Prostate gland (tissue), 2 donors: ENCODE measurements at regions not wholly inside any gene's neighbourhood (a gene's known extent, or its start where the extent isn't known, plus 50 kb on each side); places are given as distances from the start of the nearest gene placed in this dataset.

Experiments
- DNase-seq: peaks from one replicate; pipeline ENCODE4 v3.0.0-alpha.2; 2019; ENCODE audit warnings: low spot score
- H3K27ac ChIP-seq, 2 donors: fragments of 200-600 bp; sonication (generic); 2 replicates each; pipeline ENCODE4 v1.5.1; 2017 to 2019
- H3K27me3 ChIP-seq: fragments of 200-600 bp; sonication (generic); replicated peaks from 2 replicates; pipeline ENCODE4 v1.5.1; 2019; ENCODE audit not compliant: insufficient read depth
- H3K36me3 ChIP-seq, 2 donors: fragments of 200-600 bp; sonication (generic); 1 replicate in 1 of 2; 2 replicates in 1 of 2; pipeline versions ENCODE4 v1.5.1 to v1.8.1; 2017 to 2019
- H3K4me1 ChIP-seq: fragments of 200-600 bp; sonication (generic); replicated peaks from 2 replicates; pipeline ENCODE4 v1.5.1; 2019
- H3K4me3 ChIP-seq, 2 donors: fragments of 200-600 bp; sonication (generic); 2 replicates each; pipeline ENCODE4 v1.5.1; 2017 to 2019
- H3K9me3 ChIP-seq: fragments of 200-600 bp; sonication (generic); 2 replicates; pipeline ENCODE4 v1.5.1; 2017
- CTCF ChIP-seq, 4 experiments: fragments of 200-600 bp in 2 of 4; fragments of 450-650 bp in 2 of 4; sonication (generic) in 2 of 4; IDR thresholded peaks; 1 replicate in 3 of 4; 2 replicates in 1 of 4; pipeline ENCODE4 v1.5.1; 2016 to 2019; ENCODE audit warnings: antibody characterized with exemption in 4 of 4, mild to moderate bottlenecking in 2 of 4, moderate library complexity in 2 of 4
- POLR2A ChIP-seq: fragments of 450-650 bp; IDR thresholded peaks from one replicate; pipeline ENCODE4 v1.6.1; 2016; ENCODE audit warnings: antibody characterized with exemption, mild to moderate bottlenecking
- POLR2AphosphoS5 ChIP-seq: sonication (generic); formaldehyde crosslinking; IDR thresholded peaks from one replicate; pipeline ENCODE4 v1.6.1; 2017; ENCODE audit warnings: antibody characterized with exemption
- WGBS: methylation state at CpG from one replicate; pipeline ENCODE4 v1.1.5; 2018; 5-methylcytosine and 5-hydroxymethylcytosine counted together
- intact Hi-C: fragments of 100-400 bp; cut with DNase I; formaldehyde crosslinking; loops from one replicate; pipeline ENCODE4 v1.14.2; 2022

GRCh38 chr2:78644854-78645253 is 380.6 kb upstream of the REG3G start:
- WGBS = 88% methylated on average over 1 of the region's 1 CpG
- DNase-seq = no peak
- TF ChIP-seq POLR2A (no peak), POLR2AphosphoS5 (no peak), CTCF (IDR thresholded peaks at IDR 0.05) (no peak)
- no peaks in the 10 kb centered on the region for H3K4me1 ChIP-seq
- intact Hi-C loops = no loop called here
- H3K4me3 ChIP-seq = no peak overlapping the region
- H3K9me3 ChIP-seq = no peaks in the 10 kb centered on the region
- no peaks in the 10 kb centered on the region for H3K27me3 ChIP-seq
- H3K27ac ChIP-seq = no peak overlapping the region
- H3K36me3 ChIP-seq = no peaks in the 10 kb centered on the region

- TF ChIP-seq CTCF (IDR thresholded peaks at IDR 0.05) (no peak), POLR2A (no peak), POLR2AphosphoS5 (no peak)
- Histone ChIP-seq H3K27ac (no peak overlapping the region), H3K27me3 (no peaks in the 10 kb centered on the region), H3K36me3 (no peaks in the 10 kb centered on the region), H3K9me3 (no peaks in the 10 kb centered on the region), H3K4me3 (no peak overlapping the region), H3K4me1 (no peaks in the 10 kb centered on the region)
- intact Hi-C loops = no loop called here
- no peak for DNase-seq
- WGBS = 52% methylated on average over 5 of the region's 5 CpGs
Observed at GRCh38 chr2:78646533-78647364, 378.8 kb upstream of the REG3G start.

GRCh38 chr2:78648558-78648957 is 376.9 kb upstream of the REG3G start:
- no peak for DNase-seq
- Histone ChIP-seq H3K9me3 (no peaks in the 10 kb centered on the region), H3K4me3 (no peak overlapping the region), H3K4me1 (no peaks in the 10 kb centered on the region), H3K27me3 (no peaks in the 10 kb centered on the region), H3K27ac (no peak overlapping the region), H3K36me3 (no peaks in the 10 kb centered on the region)
- intact Hi-C loops = no loop called here
- WGBS = 78% methylated on average over 1 of the region's 1 CpG
- TF ChIP-seq POLR2AphosphoS5 (no peak), POLR2A (no peak), CTCF (IDR thresholded peaks at IDR 0.05) (no peak)

- 93% methylated on average over 5 of the region's 5 CpGs for WGBS
- Histone ChIP-seq H3K4me3 (no peak overlapping the region), H3K27ac (no peak overlapping the region), H3K27me3 (no peaks in the 10 kb centered on the region), H3K36me3 (no peaks in the 10 kb centered on the region), H3K9me3 (no peaks in the 10 kb centered on the region), H3K4me1 (no peaks in the 10 kb centered on the region)
- no peak for DNase-seq
- TF ChIP-seq CTCF (IDR thresholded peaks at IDR 0.05) (no peak), POLR2A (no peak), POLR2AphosphoS5 (no peak)
- intact Hi-C loops = no loop called here
Observed at GRCh38 chr2:78654941-78655340, 370.6 kb upstream of the REG3G start.
